CD4-positive, CD25-positive, alpha-beta regulatory T cell (primary cell): ENCODE measurements at regions not wholly inside any gene's neighbourhood (a gene's known extent, or its start where the extent isn't known, plus 50 kb on each side); places are given as distances from the start of the nearest gene placed in this dataset.
A peak's percentile ranks its signal among the peaks of the same experiment; 100 is the strongest.

Source experiments
- ATAC-seq, 2 donors: fragments of 150-1000 bp; cut with Tn5 transposase; one replicate each; pipeline ENCODE4 v1.10.0; 2021; ENCODE audit warnings: low read depth in 2 of 2, moderate number of reproducible peaks in 2 of 2, moderate library complexity in 1 of 2
- DNase-seq, 3 donors: peaks; one replicate each; pipeline versions ENCODE4 v3.0.0 to v3.0.0-alpha.2; 2012 to 2022; ENCODE audit warnings: mixed read lengths in 1 of 3
- H3K27ac ChIP-seq: one replicate; pipeline ENCODE4 v1.7.0; 2013; ENCODE audit warnings: mild to moderate bottlenecking, low read length; ENCODE audit not compliant: insufficient read depth, poor library complexity, severe bottlenecking
- H3K27me3 ChIP-seq: one replicate; pipeline ENCODE4 v1.7.0; 2013; ENCODE audit warnings: low read length; ENCODE audit not compliant: control insufficient read depth, insufficient read depth
- H3K36me3 ChIP-seq: one replicate; pipeline ENCODE4 v1.7.0; 2013; ENCODE audit warnings: mild to moderate bottlenecking, low read length, moderate library complexity; ENCODE audit not compliant: control insufficient read depth, insufficient read depth
- H3K4me1 ChIP-seq: 2 replicates; pipeline ENCODE4 v1.7.0; 2013; ENCODE audit warnings: mild to moderate bottlenecking, low read length; ENCODE audit not compliant: insufficient read depth, control insufficient read depth, poor library complexity, severe bottlenecking
- H3K4me3 ChIP-seq: one replicate; pipeline ENCODE4 v1.7.0; 2013; ENCODE audit warnings: low read depth, mild to moderate bottlenecking, low read length, moderate library complexity
- H3K9me3 ChIP-seq, 2 experiments: 1 replicate in 1 of 2; 2 replicates in 1 of 2; pipeline ENCODE4 v1.7.0; 2013; ENCODE audit warnings: low read length in 2 of 2, mild to moderate bottlenecking in 1 of 2, moderate library complexity in 1 of 2; ENCODE audit not compliant: control insufficient read depth in 2 of 2
- H3K27ac Mint-ChIP-seq, 3 donors: one replicate each; pipeline ENCODE4 v1.8.0; 2020 to 2022; ENCODE audit warnings: mild to moderate bottlenecking in 3 of 3, mixed read lengths in 3 of 3, moderate library complexity in 2 of 3
- H3K27me3 Mint-ChIP-seq: one replicate; pipeline ENCODE4 v1.8.0; 2022; ENCODE audit warnings: mild to moderate bottlenecking, mixed read lengths
- H3K36me3 Mint-ChIP-seq: one replicate; pipeline ENCODE4 v1.8.0; 2020; ENCODE audit warnings: mixed read lengths
- H3K4me1 Mint-ChIP-seq, 4 donors: one replicate each; pipeline ENCODE4 v1.8.0; 2020 to 2022; ENCODE audit warnings: mixed read lengths in 4 of 4, mild to moderate bottlenecking in 1 of 4
- H3K4me3 Mint-ChIP-seq, 4 donors: one replicate each; pipeline ENCODE4 v1.8.0; 2020 to 2022; ENCODE audit warnings: mild to moderate bottlenecking in 4 of 4, mixed read lengths in 4 of 4, moderate library complexity in 3 of 4
- H3K9me3 Mint-ChIP-seq, 7 donors: one replicate each; pipeline ENCODE4 v1.8.0; 2020 to 2022; ENCODE audit warnings: mixed read lengths in 7 of 7, mild to moderate bottlenecking in 3 of 7, moderate library complexity in 2 of 7

DNA sequence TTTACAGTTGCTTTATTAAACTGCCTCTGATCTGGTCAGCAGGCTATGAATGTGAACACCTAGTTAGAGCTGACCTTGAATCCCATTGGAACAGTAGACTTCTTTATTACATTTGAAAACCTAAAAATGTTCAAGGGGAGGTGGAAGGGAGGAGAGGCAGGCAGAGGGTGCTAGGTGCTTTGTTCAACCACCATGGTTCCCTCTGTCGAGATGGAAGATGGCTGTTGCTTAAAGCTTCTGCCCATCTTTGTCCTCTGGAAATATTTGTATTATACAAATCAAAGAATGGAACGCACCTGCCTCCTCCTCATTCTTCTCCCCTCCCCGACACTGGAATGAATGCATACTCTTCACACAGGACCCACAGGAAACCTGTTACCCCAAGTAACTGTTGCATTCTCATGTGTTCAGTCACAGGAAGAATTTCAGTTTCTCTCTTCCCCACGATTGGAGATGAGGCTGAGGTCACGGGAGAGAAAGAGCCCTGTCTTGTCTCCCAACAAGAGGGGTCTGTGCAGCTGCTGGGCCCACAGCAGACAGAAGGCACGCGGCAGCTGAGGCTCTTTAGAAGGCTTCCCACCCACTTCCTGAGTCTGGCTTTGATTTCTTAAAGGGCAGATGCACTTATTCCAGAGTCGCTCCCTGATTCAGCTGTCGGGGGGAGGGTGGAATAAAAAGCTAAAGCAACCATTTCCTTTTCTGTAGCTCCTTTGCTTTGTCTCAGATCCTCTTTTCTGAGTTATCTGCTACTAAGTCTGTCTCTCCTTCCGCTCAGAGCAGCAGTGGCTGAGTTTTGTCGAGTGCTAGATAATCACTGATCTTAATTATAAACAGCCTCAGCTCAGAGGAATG lies 217.9 kb upstream of the BTG1 start:
- ATAC-seq: peak; percentile 60 to 69
- H3K27ac ChIP-seq: peak overlapping the region; percentile 82
- H3K4me3 ChIP-seq: peak overlapping the region; percentile 80
- Mint-ChIP-seq H3K27ac (peak overlapping the region; percentile 96 to 98 (median 96)), H3K27me3 (no peaks in the 10 kb centered on the region), H3K4me3 (peak overlapping the region; percentile 77 to 94 (median 86)), H3K36me3 (no peaks in the 10 kb centered on the region), H3K4me1 (peaks cover 32 to 71% (median 49%) of the 10 kb centered on the region in 4 donors), H3K9me3 (peaks cover 2 to 22% (median 8%) of the 10 kb centered on the region in 7 donors)
- H3K9me3 ChIP-seq: peaks cover 10 to 11% of the 10 kb centered on the region in 2 experiments
- peaks cover 44% of the 10 kb centered on the region for H3K4me1 ChIP-seq
- DNase-seq: peak; percentile 40 to 77 (median 44)
- H3K36me3 ChIP-seq: no peaks in the 10 kb centered on the region
- H3K27me3 ChIP-seq: no peaks in the 10 kb centered on the region

DNA sequence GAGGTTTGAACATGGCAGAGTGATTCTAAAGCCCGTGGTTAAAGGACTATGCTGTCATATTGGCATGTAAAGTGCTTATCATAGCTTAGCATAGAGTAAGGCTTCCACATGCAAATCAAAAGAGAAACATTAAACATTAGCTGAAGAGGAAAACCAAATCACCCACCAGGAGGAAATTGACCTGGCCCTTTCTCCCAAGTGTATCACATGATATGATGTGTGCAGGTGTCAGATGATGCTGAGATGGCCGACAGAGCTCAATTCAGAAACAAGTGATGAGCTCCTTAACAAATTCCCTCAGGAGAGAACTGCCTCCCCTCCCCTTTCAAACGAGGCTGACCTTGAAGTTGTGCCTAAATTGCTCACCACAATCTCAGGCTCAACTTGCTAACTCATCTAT lies 217.1 kb upstream of the BTG1 start:
- ATAC-seq (peak; percentile 11 to 18), DNase-seq (peak in 1 of 3 donors; percentile 54)
- peak overlapping the region; percentile 96 to 98 (median 96) for H3K27ac Mint-ChIP-seq
- H3K4me1 Mint-ChIP-seq: peaks cover 32 to 74% (median 50%) of the 10 kb centered on the region in 4 donors
- H3K4me3 Mint-ChIP-seq: peak overlapping the region; percentile 77 to 94 (median 86)
- peaks cover 2% of the 10 kb centered on the region for H3K36me3 Mint-ChIP-seq
- H3K27me3 Mint-ChIP-seq: no peaks in the 10 kb centered on the region
- Histone ChIP-seq H3K9me3 (peaks cover 10 to 11% of the 10 kb centered on the region in 2 experiments), H3K36me3 (no peaks in the 10 kb centered on the region), H3K27me3 (no peaks in the 10 kb centered on the region), H3K4me3 (peak overlapping the region; percentile 80), H3K27ac (peak overlapping the region; percentile 82), H3K4me1 (peaks cover 44% of the 10 kb centered on the region)
- H3K9me3 Mint-ChIP-seq: peaks cover 2 to 24% (median 8%) of the 10 kb centered on the region in 7 donors

DNA sequence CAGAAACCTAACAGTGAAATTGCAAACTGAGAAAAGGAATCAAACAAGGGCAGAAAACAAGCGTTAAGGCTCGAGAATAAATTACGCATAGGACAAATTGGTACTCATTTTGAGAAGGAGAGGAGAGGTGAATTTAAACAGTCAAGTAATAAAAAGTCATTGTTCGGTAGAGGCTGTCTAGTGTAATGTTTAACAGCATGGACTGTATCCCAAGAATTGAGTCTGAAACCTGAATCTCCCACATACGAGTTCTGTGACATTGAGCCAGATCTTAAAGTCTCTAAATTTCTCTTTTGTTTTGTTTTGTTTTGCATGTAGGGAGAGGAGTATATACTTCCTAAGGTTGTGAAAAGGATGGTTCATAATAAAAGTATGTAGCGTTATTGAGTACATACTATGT lies 216.5 kb upstream of the BTG1 start:
- Histone ChIP-seq H3K27me3 (no peaks in the 10 kb centered on the region), H3K36me3 (no peaks in the 10 kb centered on the region), H3K27ac (peak overlapping the region; percentile 82), H3K9me3 (peaks cover 10 to 11% of the 10 kb centered on the region in 2 experiments), H3K4me3 (peak overlapping the region; percentile 80), H3K4me1 (peaks cover 44% of the 10 kb centered on the region)
- Mint-ChIP-seq H3K27ac (peak overlapping the region; percentile 96 to 98 (median 96)), H3K4me1 (peaks cover 32 to 78% (median 55%) of the 10 kb centered on the region in 4 donors), H3K9me3 (peaks cover 3 to 29% (median 9%) of the 10 kb centered on the region in 7 donors), H3K27me3 (no peaks in the 10 kb centered on the region), H3K4me3 (peak overlapping the region; percentile 11 to 94 (median 62)), H3K36me3 (peaks cover 6% of the 10 kb centered on the region)
- no peak for DNase-seq
- no peak for ATAC-seq

- H3K27me3 Mint-ChIP-seq: no peaks in the 10 kb centered on the region
- Histone ChIP-seq H3K27me3 (no peaks in the 10 kb centered on the region), H3K9me3 (peaks cover 10 to 11% of the 10 kb centered on the region in 2 experiments), H3K4me1 (peaks cover 48% of the 10 kb centered on the region), H3K36me3 (no peaks in the 10 kb centered on the region), H3K27ac (peak overlapping the region; percentile 68), H3K4me3 (peak overlapping the region; percentile 20)
- H3K4me3 Mint-ChIP-seq: peak overlapping the region in 3 of 4 donors; percentile 13 to 41 (median 17)
- ATAC-seq (peak; percentile 54 to 56), DNase-seq (peak; percentile 10 to 57 (median 53))
- H3K27ac Mint-ChIP-seq: peak overlapping the region; percentile 86 to 96 (median 93)
- H3K9me3 Mint-ChIP-seq: peaks cover 5 to 31% (median 12%) of the 10 kb centered on the region in 7 donors
- H3K4me1 Mint-ChIP-seq: peaks cover 40 to 85% (median 66%) of the 10 kb centered on the region in 4 donors
- H3K36me3 Mint-ChIP-seq: peaks cover 12% of the 10 kb centered on the region
Observed at GRCh38 chr12:92360543-92360942, 214.9 kb upstream of the BTG1 start.

DNA sequence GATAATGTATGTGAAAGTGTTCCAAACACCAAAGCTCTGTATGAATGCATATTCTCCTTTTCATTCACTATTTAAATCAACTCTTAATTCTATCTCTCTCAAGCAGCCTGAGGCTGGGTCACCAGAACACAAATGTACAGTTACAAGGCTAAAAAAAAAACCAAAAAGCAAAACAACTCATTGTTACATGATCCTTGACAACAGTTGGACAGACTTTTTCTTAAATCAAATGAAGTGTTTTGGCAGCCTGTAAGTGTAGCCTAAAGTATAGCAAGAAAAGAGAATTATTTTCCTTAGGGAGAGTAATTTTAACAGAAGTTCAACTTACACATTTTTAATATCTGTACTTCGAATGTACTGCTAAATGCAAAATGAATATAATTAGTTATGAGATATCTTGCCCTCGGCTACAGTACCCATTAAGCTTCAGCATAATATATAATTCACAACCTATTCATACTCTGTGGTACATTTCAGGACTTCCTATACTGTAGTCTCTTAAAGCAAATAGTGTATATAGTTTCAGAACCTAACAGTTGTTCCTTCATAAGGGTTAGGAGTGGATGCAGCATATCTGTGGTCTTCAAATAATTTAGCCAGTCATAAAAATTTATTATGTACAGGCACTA lies 214.0 kb upstream of the BTG1 start:
- peak overlapping the region; percentile 68 for H3K27ac ChIP-seq
- H3K4me1 Mint-ChIP-seq: peaks cover 42 to 83% (median 68%) of the 10 kb centered on the region in 4 donors
- no peak for DNase-seq
- ATAC-seq: no peak
- H3K4me3 Mint-ChIP-seq: peak overlapping the region in 1 of 4 donors; percentile 61
- peaks cover 41% of the 10 kb centered on the region for H3K4me1 ChIP-seq
- H3K9me3 Mint-ChIP-seq: peaks cover 5 to 31% (median 12%) of the 10 kb centered on the region in 7 donors
- H3K27me3 ChIP-seq: no peaks in the 10 kb centered on the region
- H3K4me3 ChIP-seq: peak overlapping the region; percentile 20
- H3K9me3 ChIP-seq: peaks cover 10 to 11% of the 10 kb centered on the region in 2 experiments
- H3K27ac Mint-ChIP-seq: peak overlapping the region; percentile 86 to 96 (median 93)
- H3K36me3 Mint-ChIP-seq: peaks cover 12% of the 10 kb centered on the region
- no peaks in the 10 kb centered on the region for H3K36me3 ChIP-seq
- H3K27me3 Mint-ChIP-seq: no peaks in the 10 kb centered on the region

- peak overlapping the region in 1 of 3 donors; percentile 28 for H3K27ac Mint-ChIP-seq
- H3K36me3 Mint-ChIP-seq: peaks cover 12% of the 10 kb centered on the region
- peaks cover 5 to 31% (median 10%) of the 10 kb centered on the region in 7 donors for H3K9me3 Mint-ChIP-seq
Observed at GRCh38 chr12:92357584-92358261, 212.1 kb upstream of the BTG1 start.

GRCh38 chr12:92356425-92356824 lies 210.8 kb upstream of the BTG1 start:
- Histone ChIP-seq H3K9me3 (peaks cover 10 to 11% of the 10 kb centered on the region in 2 experiments), H3K27me3 (no peaks in the 10 kb centered on the region), H3K4me1 (peaks cover 15% of the 10 kb centered on the region), H3K27ac (no peak overlapping the region), H3K36me3 (no peaks in the 10 kb centered on the region), H3K4me3 (peak overlapping the region; percentile 11)
- no peaks in the 10 kb centered on the region for H3K27me3 Mint-ChIP-seq
- peaks cover 5 to 24% (median 9%) of the 10 kb centered on the region in 7 donors for H3K9me3 Mint-ChIP-seq
- peak overlapping the region in 1 of 3 donors; percentile 64 for H3K27ac Mint-ChIP-seq
- peaks cover 32 to 51% (median 45%) of the 10 kb centered on the region in 4 donors for H3K4me1 Mint-ChIP-seq
- DNase-seq (peak in 1 of 3 donors; percentile 39), ATAC-seq (no peak)
- peaks cover 12% of the 10 kb centered on the region for H3K36me3 Mint-ChIP-seq
- no peak overlapping the region for H3K4me3 Mint-ChIP-seq

More at GRCh38 chr12:92357584-92358261, 212.1 kb upstream of the BTG1 start:
- Histone ChIP-seq H3K9me3 (peaks cover 10 to 11% of the 10 kb centered on the region in 2 experiments), H3K36me3 (no peaks in the 10 kb centered on the region), H3K27me3 (no peaks in the 10 kb centered on the region), H3K27ac (no peak overlapping the region), H3K4me1 (peaks cover 23% of the 10 kb centered on the region), H3K4me3 (no peak overlapping the region)
- H3K27me3 Mint-ChIP-seq: no peaks in the 10 kb centered on the region
- DNase-seq (no peak), ATAC-seq (no peak)
- peak overlapping the region in 1 of 4 donors; percentile 43 for H3K4me3 Mint-ChIP-seq
- peaks cover 29 to 63% (median 54%) of the 10 kb centered on the region in 4 donors for H3K4me1 Mint-ChIP-seq
